ENCODE measurements at regions not wholly inside any gene's neighbourhood (a gene's known extent, or its start where the extent isn't known, plus 50 kb on each side); places are given as distances from the start of the nearest gene placed in this dataset.

- TF ChIP-seq POLR2A (IDR thresholded peaks at IDR 0.05; ENCODE audit: low read length) (no peak), GATA1 (IDR thresholded peaks at IDR 0.05; ENCODE audit: low read depth, low read length) (no peak)
Measured at GRCh38 chr5:36743891-36744772, 132.4 kb upstream of the NIPBL start.
